Loucy (cell line): ENCODE measurements at regions not wholly inside any gene's neighbourhood (a gene's known extent, or its start where the extent isn't known, plus 50 kb on each side); places are given as distances from the start of the nearest gene placed in this dataset.

Experiments
- EZH2phosphoT487 ChIP-seq: fragments of 200-600 bp; IDR thresholded peaks from 2 replicates; pipeline ENCODE4 v1.6.1; 2018; ENCODE audit warnings: antibody characterized with exemption, mild to moderate bottlenecking, moderate library complexity, borderline replicate concordance
- TF ChIP-seq, protein P1 (sequence below): fragments of 200-600 bp; sonication (generic); conservative IDR thresholded peaks from 2 replicates; pipeline ENCODE4 v1.5.1; 2014; ENCODE audit warnings: mild to moderate bottlenecking, antibody characterized with exemption, low read length

DNA sequence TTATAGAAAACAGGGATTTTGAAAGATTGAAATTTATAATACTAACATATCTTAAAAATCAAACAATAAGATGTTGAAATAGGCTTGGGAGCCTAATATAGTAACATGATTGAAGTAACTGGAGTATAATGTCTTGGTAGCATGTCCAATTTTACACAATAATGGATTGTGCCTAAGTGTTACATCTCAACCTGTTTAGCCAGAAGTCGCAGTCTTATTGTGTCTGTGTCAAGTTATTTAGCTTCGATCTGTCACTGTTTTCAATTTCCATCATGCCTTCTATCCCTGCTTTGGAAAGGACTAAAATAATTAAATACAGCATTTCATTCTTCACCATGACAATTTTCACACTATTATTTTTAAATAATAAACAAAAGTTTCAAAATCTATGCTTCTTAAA, 1352.2 kb downstream of the SI start:
- TF ChIP-seq, protein P1, sequence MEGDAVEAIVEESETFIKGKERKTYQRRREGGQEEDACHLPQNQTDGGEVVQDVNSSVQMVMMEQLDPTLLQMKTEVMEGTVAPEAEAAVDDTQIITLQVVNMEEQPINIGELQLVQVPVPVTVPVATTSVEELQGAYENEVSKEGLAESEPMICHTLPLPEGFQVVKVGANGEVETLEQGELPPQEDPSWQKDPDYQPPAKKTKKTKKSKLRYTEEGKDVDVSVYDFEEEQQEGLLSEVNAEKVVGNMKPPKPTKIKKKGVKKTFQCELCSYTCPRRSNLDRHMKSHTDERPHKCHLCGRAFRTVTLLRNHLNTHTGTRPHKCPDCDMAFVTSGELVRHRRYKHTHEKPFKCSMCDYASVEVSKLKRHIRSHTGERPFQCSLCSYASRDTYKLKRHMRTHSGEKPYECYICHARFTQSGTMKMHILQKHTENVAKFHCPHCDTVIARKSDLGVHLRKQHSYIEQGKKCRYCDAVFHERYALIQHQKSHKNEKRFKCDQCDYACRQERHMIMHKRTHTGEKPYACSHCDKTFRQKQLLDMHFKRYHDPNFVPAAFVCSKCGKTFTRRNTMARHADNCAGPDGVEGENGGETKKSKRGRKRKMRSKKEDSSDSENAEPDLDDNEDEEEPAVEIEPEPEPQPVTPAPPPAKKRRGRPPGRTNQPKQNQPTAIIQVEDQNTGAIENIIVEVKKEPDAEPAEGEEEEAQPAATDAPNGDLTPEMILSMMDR = no peak
- TF ChIP-seq EZH2phosphoT487 = no peak
